GM19397 (cell line): ENCODE measurements at regions not wholly inside any gene's neighbourhood (a gene's known extent, or its start where the extent isn't known, plus 50 kb on each side); places are given as distances from the start of the nearest gene placed in this dataset.
A peak's percentile ranks its signal among the peaks of the same experiment; 100 is the strongest.
"Not testable (repeated sequence)": the region's sequence is repeated elsewhere in the genome, so short reads cannot be mapped to it uniquely, and the experiment has no call there.

ENCODE experiments used
- ATAC-seq: cut with Tn5 transposase; IDR thresholded peaks from one replicate; pipeline ENCODE4 v1.9.1; 2021; ENCODE audit warnings: mild to moderate bottlenecking, moderate library complexity; ENCODE audit not compliant: unreplicated experiment

GRCh38 chr6:100103194-100103593 lies 109.2 kb upstream of the MCHR2 start:
- no peak for ATAC-seq

DNA sequence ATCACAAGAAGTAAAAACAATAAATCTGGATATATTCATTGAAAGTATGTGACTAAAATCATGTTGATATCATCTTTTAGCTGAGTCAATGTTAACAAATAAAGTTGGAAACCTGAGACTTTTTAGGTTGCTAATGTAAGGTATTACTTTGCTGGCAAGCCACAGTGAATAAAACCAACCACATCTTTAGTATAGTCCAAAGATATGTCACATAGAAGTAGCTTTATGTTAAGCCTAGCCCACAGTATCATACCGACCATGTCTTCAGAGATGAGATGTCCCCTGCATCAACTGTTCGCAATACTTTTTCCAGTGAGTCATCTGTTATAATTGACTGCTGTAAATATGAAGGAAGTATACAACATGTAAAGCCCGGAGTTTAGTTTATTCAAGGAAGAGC lies 107.6 kb upstream of the MCHR2 start:
- no peak for ATAC-seq

DNA sequence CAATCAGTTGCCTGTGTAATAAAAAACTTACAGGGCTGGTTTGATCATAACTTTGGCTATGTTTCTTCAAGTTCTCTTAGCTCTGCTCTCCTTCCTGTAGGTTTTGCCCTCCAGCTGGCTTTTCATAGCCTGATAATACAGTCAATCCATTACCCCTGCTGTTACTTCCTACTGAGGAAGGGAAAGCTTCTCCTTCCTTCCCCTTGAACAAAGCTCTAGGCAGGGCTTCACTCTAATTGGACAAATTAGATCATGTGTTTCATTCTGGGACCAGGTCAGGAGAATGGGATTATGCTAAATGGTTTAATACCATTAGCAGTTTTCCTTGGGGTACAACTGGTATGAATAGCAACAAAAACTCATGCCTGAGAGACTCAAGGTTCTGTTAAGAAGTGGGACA lies 106.8 kb upstream of the MCHR2 start:
- ATAC-seq, result no peak

- no peak for ATAC-seq
Measured at GRCh38 chr6:100099189-100100074, 105.4 kb upstream of the MCHR2 start.

GRCh38 chr6:100096936-100097335 lies 102.9 kb upstream of the MCHR2 start:
- no peak for ATAC-seq

GRCh38 chr6:100096341-100096740 lies 102.3 kb upstream of the MCHR2 start:
- ATAC-seq, result no peak

GRCh38 chr6:100093405-100093804 lies 99.4 kb upstream of the MCHR2 start:
- no peak for ATAC-seq

- ATAC-seq, result no peak
Measured at GRCh38 chr6:100088009-100088408, 94.0 kb upstream of the MCHR2 start.

DNA sequence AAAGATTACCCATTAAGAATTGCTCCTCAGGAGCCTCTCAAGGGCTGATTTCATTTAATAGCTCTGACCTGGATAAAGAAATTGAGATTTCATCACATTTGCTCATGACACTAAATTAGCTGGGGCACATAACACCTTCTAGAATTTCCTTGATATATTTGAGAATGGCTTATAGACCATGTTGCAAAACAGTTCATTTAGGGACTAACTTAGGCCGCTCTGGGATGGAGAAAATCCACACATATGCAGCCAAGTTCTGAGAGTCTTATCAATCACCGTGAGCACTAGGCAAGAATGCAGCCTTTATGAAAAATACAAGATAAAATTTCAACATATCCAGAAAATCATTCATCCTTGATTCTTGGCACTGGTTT lies 91.0 kb upstream of the MCHR2 start:
- ATAC-seq, result no peak

GRCh38 chr6:100084316-100084990 lies 90.4 kb upstream of the MCHR2 start:
- ATAC-seq, result no peak

- peak; percentile 67 for ATAC-seq
Measured at GRCh38 chr6:100078509-100078908, 84.5 kb upstream of the MCHR2 start.

GRCh38 chr6:100065348-100065747 lies 71.3 kb upstream of the MCHR2 start:
- no peak for ATAC-seq

DNA sequence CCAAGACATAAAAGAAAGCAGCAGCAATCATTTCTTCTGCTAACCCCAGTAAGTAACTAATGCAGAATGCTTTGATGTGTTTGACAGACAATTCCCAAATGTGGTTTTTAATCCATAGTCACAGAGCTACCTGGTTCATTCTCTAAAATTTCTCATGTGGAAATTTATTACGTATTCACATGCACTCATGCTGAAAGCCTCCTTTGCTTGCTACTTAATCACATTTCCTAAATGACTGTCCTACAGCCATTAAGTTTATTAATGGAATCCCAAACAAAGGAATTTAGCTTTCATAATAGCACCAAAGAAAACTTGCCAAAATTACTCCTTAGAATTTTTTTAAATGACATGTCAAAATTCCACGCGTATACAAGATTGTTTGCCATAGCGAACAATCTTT lies 68.6 kb upstream of the MCHR2 start:
- no peak for ATAC-seq

- ATAC-seq, result no peak
Measured at GRCh38 chr6:100057941-100058340, 63.9 kb upstream of the MCHR2 start.

- no peak for ATAC-seq
Measured at GRCh38 chr6:100050550-100050949, 56.5 kb upstream of the MCHR2 start.

- not testable (repeated sequence) for ATAC-seq
Measured at GRCh38 chr6:100043961-100044360, 49.9 kb upstream of the MCHR2 start.
